Dermis microvascular lymphatic vessel endothelial cell (primary cell): ENCODE measurements at regions not wholly inside any gene's neighbourhood (a gene's known extent, or its start where the extent isn't known, plus 50 kb on each side); places are given as distances from the start of the nearest gene placed in this dataset.

Experiments
- DNase-seq, 2 donors: peaks; one replicate each; pipeline versions ENCODE4 v3.0.0 to v3.0.0-alpha.2; 2010; ENCODE audit warnings: low read depth in 2 of 2

GRCh38 chr6:129967427-129967826, 51.0 kb upstream of the L3MBTL3 start:
- no peak for DNase-seq

- no peak for DNase-seq
These were observed 52.3 kb upstream of the L3MBTL3 start for GRCh38 chr6:129966125-129966524.

GRCh38 chr6:129965096-129965495, 53.3 kb upstream of the L3MBTL3 start:
- DNase-seq, result no peak

- no peak for DNase-seq
These were observed 58.9 kb upstream of the L3MBTL3 start for GRCh38 chr6:129959358-129959930.

- no peak for DNase-seq
These were observed 60.2 kb upstream of the L3MBTL3 start for GRCh38 chr6:129957941-129958898.

- no peak for DNase-seq
These were observed 62.8 kb upstream of the L3MBTL3 start for GRCh38 chr6:129955584-129955983.

GRCh38 chr6:129954749-129955431, 63.5 kb upstream of the L3MBTL3 start:
- no peak for DNase-seq

- no peak for DNase-seq
These were observed 70.6 kb upstream of the L3MBTL3 start for GRCh38 chr6:129947797-129948196.

GRCh38 chr6:129946439-129947140, 71.8 kb upstream of the L3MBTL3 start:
- DNase-seq, result no peak

GRCh38 chr6:129943637-129944271, 74.6 kb upstream of the L3MBTL3 start:
- no peak for DNase-seq

- DNase-seq, result no peak
These were observed 77.8 kb upstream of the L3MBTL3 start for GRCh38 chr6:129940454-129941195.

- no peak for DNase-seq
These were observed 77.3 kb upstream of the TMEM244 start for GRCh38 chr6:129938249-129939020.

GRCh38 chr6:129936329-129937165, 75.4 kb upstream of the TMEM244 start:
- DNase-seq, result peak; percentile 9 to 60

GRCh38 chr6:129932321-129932720, 71.2 kb upstream of the TMEM244 start:
- no peak for DNase-seq

GRCh38 chr6:129929433-129929832, 68.3 kb upstream of the TMEM244 start:
- DNase-seq, result peak in 1 of 2 donors; percentile 45

GRCh38 chr6:129923530-129924250, 62.6 kb upstream of the TMEM244 start:
- DNase-seq, result no peak

- DNase-seq, result no peak
These were observed 60.2 kb upstream of the TMEM244 start for GRCh38 chr6:129921169-129921817.
